ENCODE measurements at regions not wholly inside any gene's neighbourhood (a gene's known extent, or its start where the extent isn't known, plus 50 kb on each side); places are given as distances from the start of the nearest gene placed in this dataset.

- Histone ChIP-seq H3K9ac (ENCODE audit: low read length) (no peak overlapping the region), H3K27ac (ENCODE audit: low read length in 2 of 2) (no peak overlapping the region), H4K20me1 (ENCODE audit: control insufficient read depth, insufficient read depth, low read length, poor library complexity, severe bottlenecking) (no peaks in the 10 kb centered on the region), H3K4me2 (replicated peaks; ENCODE audit: low read depth, low read length, poor library complexity, severe bottlenecking) (no peak overlapping the region), H3K9me3 (ENCODE audit: control extremely low read depth in 1 of 3, control insufficient read depth in 2 of 3, insufficient read depth in 1 of 3, low read length in 2 of 3) (peaks cover 0 to 18% (median 0%) of the 10 kb centered on the region in 3 donors), H2AFZ (ENCODE audit: insufficient read depth, low read depth, low read length, poor library complexity, severe bottlenecking) (no peak overlapping the region), H3K36me3 (replicated peaks in 1 of 2; ENCODE audit: control extremely low read depth in 1 of 2, control insufficient read depth in 1 of 2, extremely low read depth in 1 of 2, insufficient read depth in 2 of 2, low read length in 1 of 2) (no peaks in the 10 kb centered on the region), H3K4me3 (ENCODE audit: control extremely low read depth in 1 of 5, extremely low read depth in 1 of 5, insufficient read depth in 1 of 5, low read depth in 2 of 5, low read length in 4 of 5) (no peak overlapping the region), H3K4me1 (ENCODE audit: control insufficient read depth in 2 of 2, insufficient read depth in 2 of 2, low read length in 2 of 2) (peaks cover 19 to 22% of the 10 kb centered on the region in 2 donors), H3K27me3 (replicated peaks in 1 of 4; ENCODE audit: control extremely low read depth in 1 of 4, control insufficient read depth in 3 of 4, insufficient read depth in 4 of 4, low read length in 3 of 4) (peaks cover 0 to 11% (median 0%) of the 10 kb centered on the region in 4 experiments), H3K79me2 (ENCODE audit: control insufficient read depth, insufficient read depth, low read length) (no peaks in the 10 kb centered on the region)
- intact Hi-C loops (cut with micrococcal nuclease): loop anchor here (10.0 kb wide), 1 partner anchor 100 kb away; the partner anchor contains the start of gene SPRY4
- DNase-seq (no peak), ATAC-seq (ENCODE audit: low read depth) (no peak)
- Mint-ChIP-seq H3K4me1 (peaks cover 32% of the 10 kb centered on the region), H3K27me3 (peaks cover 26% of the 10 kb centered on the region), H3K4me3 (no peak overlapping the region), H3K27ac (no peak overlapping the region), H3K9me3 (ENCODE audit: insufficient read depth) (no peaks in the 10 kb centered on the region)
- 97% methylated on average over 3 of the region's 8 CpGs for WGBS (ENCODE audit: insufficient coverage)
- POLR2A ChIA-PET: no interaction called here
- CTCF ChIA-PET: no interaction called here
- TF ChIP-seq CTCF (IDR thresholded peaks at IDR 0.05): no peak
- TF ChIP-seq EZH2 (IDR thresholded peaks at IDR 0.05; ENCODE audit: borderline replicate concordance, insufficient read depth, low read depth, low read length, poor library complexity, severe bottlenecking): no peak
These were observed 99.7 kb downstream of the SPRY4 start for GRCh38 chr5:142225141-142225540.

GRCh38 chr5:142222866-142223558 lies 101.8 kb downstream of the SPRY4 start:
- 89% methylated on average over 3 of the region's 12 CpGs for WGBS (ENCODE audit: insufficient coverage)
- DNase-seq: peak; percentile 12
- intact Hi-C loops (cut with micrococcal nuclease): loop anchor here (10.0 kb wide), 1 partner anchor 102 kb away; the partner anchor contains the start of gene SPRY4
- H3K9me3 ChIP-seq (ENCODE audit: control extremely low read depth in 1 of 3, control insufficient read depth in 2 of 3, insufficient read depth in 1 of 3, low read length in 2 of 3): peaks cover 0 to 18% (median 0%) of the 10 kb centered on the region in 3 donors
- peak overlapping the region; percentile 79 for H3K4me3 Mint-ChIP-seq
- no peak overlapping the region for H3K9ac ChIP-seq (ENCODE audit: low read length)
- H4K20me1 ChIP-seq (ENCODE audit: control insufficient read depth, insufficient read depth, low read length, poor library complexity, severe bottlenecking): no peaks in the 10 kb centered on the region
- ChIA-PET CTCF (no interaction called here), POLR2A (no interaction called here)
- H3K27me3 Mint-ChIP-seq: peaks cover 23% of the 10 kb centered on the region
- peaks cover 0 to 11% (median 0%) of the 10 kb centered on the region in 4 experiments for H3K27me3 ChIP-seq (replicated peaks in 1 of 4; ENCODE audit: control extremely low read depth in 1 of 4, control insufficient read depth in 3 of 4, insufficient read depth in 4 of 4, low read length in 3 of 4)
- no peaks in the 10 kb centered on the region for H3K9me3 Mint-ChIP-seq (ENCODE audit: insufficient read depth)
- no peaks in the 10 kb centered on the region for H3K79me2 ChIP-seq (ENCODE audit: control insufficient read depth, insufficient read depth, low read length)
- H3K4me1 ChIP-seq (ENCODE audit: control insufficient read depth in 2 of 2, insufficient read depth in 2 of 2, low read length in 2 of 2): peaks cover 19 to 22% of the 10 kb centered on the region in 2 donors
- no peak for ATAC-seq (ENCODE audit: low read depth)
- no peak overlapping the region for H3K27ac ChIP-seq (ENCODE audit: low read length in 2 of 2)
- no peaks in the 10 kb centered on the region for H3K36me3 ChIP-seq (replicated peaks in 1 of 2; ENCODE audit: control extremely low read depth in 1 of 2, control insufficient read depth in 1 of 2, extremely low read depth in 1 of 2, insufficient read depth in 2 of 2, low read length in 1 of 2)
- H3K4me3 ChIP-seq (ENCODE audit: control extremely low read depth in 1 of 5, extremely low read depth in 1 of 5, insufficient read depth in 1 of 5, low read depth in 2 of 5, low read length in 4 of 5): peak overlapping the region in 1 of 5 experiments; percentile 30
- peak overlapping the region; percentile 21 for H3K27ac Mint-ChIP-seq
- peak overlapping the region; percentile 61 for H3K4me2 ChIP-seq (replicated peaks; ENCODE audit: low read depth, low read length, poor library complexity, severe bottlenecking)
- peaks cover 32% of the 10 kb centered on the region for H3K4me1 Mint-ChIP-seq
- no peak overlapping the region for H2AFZ ChIP-seq (ENCODE audit: insufficient read depth, low read depth, low read length, poor library complexity, severe bottlenecking)
- TF ChIP-seq EZH2 (IDR thresholded peaks at IDR 0.05; ENCODE audit: borderline replicate concordance, insufficient read depth, low read depth, low read length, poor library complexity, severe bottlenecking) (no peak), CTCF (IDR thresholded peaks at IDR 0.05) (no peak)

All from B cell (primary cell).